Adrenal gland (tissue), 5 donors: ENCODE measurements at regions not wholly inside any gene's neighbourhood (a gene's known extent, or its start where the extent isn't known, plus 50 kb on each side); places are given as distances from the start of the nearest gene placed in this dataset.

Source experiments
- CTCF ChIP-seq, 6 experiments: fragments of 450-650 bp in 4 of 6; fragments of 200-600 bp in 2 of 6; sonication (generic) in 1 of 6; IDR thresholded peaks; 1 replicate in 5 of 6; 2 replicates in 1 of 6; pipeline versions ENCODE4 v1.5.1 to v1.8.0; 2016 to 2021; ENCODE audit warnings: antibody characterized with exemption in 6 of 6, mild to moderate bottlenecking in 2 of 6, moderate library complexity in 1 of 6
- POLR2A ChIP-seq, 2 donors: fragments of 450-650 bp; IDR thresholded peaks; one replicate each; pipeline ENCODE4 v1.6.1; 2017; ENCODE audit warnings: antibody characterized with exemption in 2 of 2, mild to moderate bottlenecking in 2 of 2, moderate library complexity in 1 of 2
- donor health status: DM: no; HTN: no; CAD: no.

GRCh38 chr16:64459402-64459801 is 662.5 kb downstream of the CDH11 start:
- TF ChIP-seq CTCF (IDR thresholded peaks at IDR 0.05) (no peak), POLR2A (IDR thresholded peaks at IDR 0.05) (no peak)
